GM21367 (cell line): ENCODE measurements at regions not wholly inside any gene's neighbourhood (a gene's known extent, or its start where the extent isn't known, plus 50 kb on each side); places are given as distances from the start of the nearest gene placed in this dataset.

Experiments
- ATAC-seq: cut with Tn5 transposase; IDR thresholded peaks from one replicate; pipeline ENCODE4 v1.9.1; 2021; ENCODE audit not compliant: unreplicated experiment

GRCh38 chr6:133748628-133749027 lies 140.3 kb upstream of the TCF21 start:
- ATAC-seq = no peak

DNA sequence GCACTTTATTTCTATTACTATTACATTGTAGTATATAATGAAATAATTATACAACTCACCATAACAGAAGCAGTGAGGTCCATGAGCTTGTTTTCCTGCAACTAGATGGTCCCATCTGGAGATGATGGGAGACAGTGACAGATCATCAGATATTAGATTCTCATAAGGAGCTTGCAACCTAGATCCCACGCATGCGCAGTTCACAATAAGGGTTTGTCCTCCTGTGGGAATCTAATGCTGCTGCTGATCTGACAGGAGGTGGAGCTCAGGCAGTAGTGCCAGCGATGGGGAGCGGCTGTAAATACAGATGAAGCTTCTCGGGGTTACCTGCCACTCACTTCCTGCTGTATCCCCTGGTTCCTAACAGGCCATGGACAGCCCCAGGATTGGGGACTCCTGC lies 139.5 kb upstream of the TCF21 start:
- no peak for ATAC-seq

DNA sequence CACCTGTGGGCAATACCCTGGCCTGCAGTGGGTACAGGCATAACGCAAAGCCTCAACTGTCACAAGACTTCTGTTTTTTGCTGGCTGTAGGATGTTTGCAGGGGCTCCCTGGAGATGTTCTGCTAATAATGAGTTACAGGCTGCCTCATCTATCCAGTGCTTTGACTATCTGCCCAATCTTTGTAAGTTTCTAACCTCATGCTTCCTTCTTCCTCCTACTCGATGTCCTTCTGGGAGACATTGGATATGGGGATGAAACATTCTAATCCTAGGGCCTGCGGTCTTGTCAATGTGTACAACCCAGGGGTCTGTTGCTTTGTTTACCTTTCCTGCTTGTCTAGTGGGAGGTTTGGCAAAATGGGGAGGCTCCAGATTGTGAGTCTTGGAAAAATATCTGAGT lies 136.8 kb upstream of the TCF21 start:
- no peak for ATAC-seq

- no peak for ATAC-seq
These were observed 135.2 kb upstream of the TCF21 start for GRCh38 chr6:133753756-133754155.

GRCh38 chr6:133754298-133754697 lies 134.6 kb upstream of the TCF21 start:
- ATAC-seq = no peak

- no peak for ATAC-seq
These were observed 132.7 kb upstream of the TCF21 start for GRCh38 chr6:133756078-133756695.

- ATAC-seq = no peak
These were observed 131.6 kb upstream of the TCF21 start for GRCh38 chr6:133757335-133757734.

GRCh38 chr6:133758815-133759335 lies 130.0 kb upstream of the TCF21 start:
- no peak for ATAC-seq

- no peak for ATAC-seq
These were observed 129.4 kb upstream of the TCF21 start for GRCh38 chr6:133759524-133759923.

DNA sequence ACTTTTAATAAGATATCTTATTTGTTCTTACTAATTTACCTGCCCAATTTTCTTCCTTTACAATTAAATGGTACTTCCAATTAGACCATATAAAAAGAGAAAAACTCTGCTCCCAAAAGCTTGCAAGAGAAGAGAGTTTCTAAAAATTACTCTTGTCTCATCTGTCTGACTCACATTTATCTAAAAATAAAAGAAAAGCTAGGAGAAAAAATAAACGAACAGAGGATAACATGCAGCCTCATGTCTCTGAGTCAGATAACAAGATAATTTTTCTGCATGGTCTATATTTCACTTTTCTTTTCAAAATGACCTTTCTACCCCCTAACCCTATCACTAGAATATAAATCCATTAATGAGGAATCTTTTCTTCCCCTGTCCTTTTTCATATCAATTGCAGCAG lies 127.2 kb upstream of the TCF21 start:
- no peak for ATAC-seq

DNA sequence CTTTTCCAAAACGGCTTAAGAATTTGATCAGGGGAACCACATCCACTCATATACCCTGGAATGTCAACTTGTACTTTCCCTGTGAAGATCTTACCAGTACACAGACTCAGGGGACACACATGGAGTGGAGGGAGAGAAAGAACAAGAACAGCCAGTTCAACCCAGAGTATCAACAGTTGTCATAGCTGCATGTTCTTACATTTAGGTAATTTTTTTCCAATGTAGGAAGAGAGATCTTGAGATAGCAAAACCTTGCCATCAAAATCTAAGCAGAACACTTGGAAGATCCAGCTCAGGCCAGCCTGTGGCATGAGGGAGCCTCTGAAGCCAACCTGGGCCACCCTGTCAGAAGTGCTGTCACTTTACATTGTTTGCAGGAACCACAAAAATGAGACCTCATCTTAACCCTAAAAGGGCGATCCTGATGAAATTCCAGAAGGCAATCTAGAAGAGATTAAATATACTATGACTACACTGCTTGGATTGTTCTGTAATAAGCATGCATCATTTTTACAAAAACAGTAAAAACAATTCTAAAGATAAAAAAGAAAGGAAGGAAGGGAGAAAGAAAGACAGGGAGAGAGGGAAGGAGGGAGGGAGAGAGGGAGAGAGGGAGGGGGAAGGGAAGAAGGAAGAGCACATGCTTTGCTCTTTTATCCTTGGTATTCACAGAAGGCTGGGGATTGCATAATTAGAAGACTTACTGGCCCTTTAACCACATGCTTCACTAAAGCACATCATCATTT lies 124.7 kb upstream of the TCF21 start:
- ATAC-seq = no peak

DNA sequence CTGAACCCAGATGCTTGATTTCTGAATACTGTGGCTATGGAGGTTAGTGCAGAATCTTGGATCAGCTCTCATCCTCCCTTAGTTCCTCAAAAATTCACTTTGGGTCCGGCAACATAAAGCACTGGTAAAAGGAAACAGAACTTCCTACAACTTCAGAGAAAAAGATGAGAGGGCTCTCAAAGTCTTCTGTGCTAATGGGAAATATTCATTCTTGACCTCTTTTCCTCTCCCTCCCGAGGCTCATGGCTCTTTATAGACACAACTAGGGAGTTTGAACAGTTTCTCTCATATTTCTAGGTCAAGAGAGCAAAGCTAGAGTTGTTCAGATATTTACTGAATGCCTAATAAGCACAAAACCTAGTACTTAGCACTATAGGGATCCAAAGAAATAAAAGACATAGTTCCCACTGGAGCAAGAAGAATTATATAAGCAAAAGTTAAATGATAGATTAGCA lies 124.1 kb upstream of the TCF21 start:
- no peak for ATAC-seq

- ATAC-seq = no peak
These were observed 121.4 kb upstream of the TCF21 start for GRCh38 chr6:133767357-133767970.

DNA sequence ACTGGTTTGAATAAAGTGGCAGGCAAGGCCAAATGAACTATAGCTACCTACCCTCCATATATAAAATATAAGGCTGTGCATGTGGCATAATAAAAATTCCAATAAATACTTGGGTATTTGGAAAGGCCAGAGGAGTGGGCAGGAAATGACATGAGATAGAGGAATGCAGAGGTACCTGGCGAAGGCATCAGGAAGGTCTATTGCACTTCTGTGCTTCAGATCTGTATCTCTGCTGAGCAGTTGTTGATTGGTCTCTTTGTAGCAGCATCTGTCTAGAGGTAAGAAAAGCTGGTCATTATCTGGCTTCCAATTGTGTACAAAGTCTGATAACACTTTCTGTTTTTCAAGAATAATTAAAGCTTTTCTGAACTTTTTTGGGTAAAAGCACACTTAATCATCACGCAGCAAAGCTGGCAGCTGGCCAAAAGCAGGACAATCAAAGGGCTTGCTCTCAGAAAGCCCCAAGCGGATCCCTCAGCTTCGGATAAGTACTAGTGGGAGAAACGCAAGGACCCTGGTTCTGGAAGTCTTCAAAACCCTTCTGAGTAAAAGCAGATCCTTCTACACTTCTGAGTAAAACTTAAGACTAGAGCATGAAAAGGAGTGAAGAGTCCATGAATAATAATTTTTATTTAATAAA lies 120.1 kb upstream of the TCF21 start:
- ATAC-seq = no peak

- ATAC-seq = no peak
These were observed 119.5 kb upstream of the TCF21 start for GRCh38 chr6:133769463-133769862.

DNA sequence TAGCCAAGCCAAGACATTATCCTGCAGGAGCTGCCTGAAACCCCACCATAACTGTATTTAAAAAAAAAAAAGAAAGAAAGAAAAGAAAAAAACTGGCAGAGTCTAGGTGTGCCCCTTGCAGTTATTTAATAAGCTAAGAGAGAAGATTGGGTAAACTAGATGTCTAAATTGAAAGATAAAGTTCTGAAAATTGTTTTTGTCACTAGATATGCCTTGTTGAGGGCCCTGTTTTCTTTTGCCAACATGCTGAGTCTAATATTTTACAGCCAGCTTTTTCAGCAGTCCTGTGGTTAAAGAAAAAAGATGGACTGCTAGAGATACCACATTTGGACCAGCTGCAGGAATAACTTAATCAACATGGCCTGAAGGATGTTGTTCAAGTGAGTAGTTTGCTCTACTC lies 116.3 kb upstream of the TCF21 start:
- ATAC-seq = no peak

- ATAC-seq = no peak
These were observed 115.1 kb upstream of the TCF21 start for GRCh38 chr6:133773776-133774175.

DNA sequence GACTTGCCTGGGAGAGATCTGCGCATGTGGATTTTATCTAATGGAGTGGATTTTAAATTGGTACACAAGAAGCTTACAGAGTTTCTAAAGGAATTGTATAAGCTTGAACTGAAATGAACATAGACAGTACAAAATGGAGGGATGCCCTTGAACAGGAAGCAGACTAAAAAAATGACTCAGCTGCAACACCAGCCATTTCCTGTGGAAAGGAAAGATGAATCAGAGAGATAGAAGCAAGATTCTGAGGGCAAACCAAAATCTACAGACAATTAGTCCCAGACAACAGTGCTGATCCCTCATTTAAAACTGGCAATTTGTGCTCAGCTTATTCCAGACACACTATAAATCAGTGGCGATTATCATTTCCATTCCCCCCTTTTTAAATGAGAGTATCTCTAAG lies 114.6 kb upstream of the TCF21 start:
- ATAC-seq = no peak

GRCh38 chr6:133778414-133779130 lies 110.3 kb upstream of the TCF21 start:
- ATAC-seq = no peak

DNA sequence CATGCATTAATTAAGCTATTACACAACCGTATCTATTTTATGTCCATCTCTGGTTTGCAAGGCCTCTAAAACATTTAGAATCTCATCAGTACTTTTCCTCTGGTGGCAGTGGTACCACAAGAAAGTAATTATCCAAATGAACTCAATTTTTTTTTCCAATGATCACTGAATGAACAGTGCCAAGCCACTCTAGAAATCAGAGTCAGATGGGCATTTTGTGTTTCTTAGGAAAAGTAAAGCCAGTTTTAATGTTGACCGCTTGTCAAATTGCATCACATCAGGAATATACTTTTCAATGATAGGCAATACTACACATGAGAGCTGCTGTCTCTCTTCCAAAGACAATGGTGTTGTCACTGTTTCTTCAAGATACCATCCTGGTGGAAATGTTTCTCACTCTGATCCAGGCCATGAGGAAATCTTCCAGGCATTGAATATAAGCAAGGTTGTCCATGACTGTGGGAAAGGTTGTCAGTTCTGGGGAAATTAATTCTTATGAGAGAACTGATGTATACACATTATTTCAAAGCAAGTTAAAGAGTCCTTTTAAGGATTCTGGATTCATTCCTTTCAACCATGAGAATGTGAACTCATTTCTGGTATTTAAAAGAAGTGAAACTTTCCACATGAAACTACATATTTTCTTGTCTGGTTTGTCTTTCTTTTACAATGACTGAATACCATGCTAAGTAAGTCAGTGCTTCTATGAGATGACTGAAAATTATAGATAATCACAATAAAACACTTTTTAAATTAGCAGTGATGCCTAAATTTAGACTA lies 108.8 kb upstream of the TCF21 start:
- ATAC-seq = no peak
